MCF 10A (cell line): ENCODE measurements at regions not wholly inside any gene's neighbourhood (a gene's known extent, or its start where the extent isn't known, plus 50 kb on each side); places are given as distances from the start of the nearest gene placed in this dataset.

ENCODE experiments used
- BruUV-seq: library from RNA; stranded (reverse); fragments of 400-500 nt; replicated peaks from 2 replicates; lab custom pipeline; 2021; lab: Mats Ljungman, UMichigan
- CTCF ChIA-PET: fragments of 300-600 bp; sonication (Branson Sonifier 250); formaldehyde crosslinking; extraction: SDS; loops from one replicate; lab custom pipeline; 2021; ENCODE audit warnings: antibody characterized with exemption, inconsistent platforms; lab: Yijun Ruan, JAX
- POLR2A ChIA-PET: fragments of 300-600, 350-650 bp; sonication (Branson Sonifier 250); formaldehyde crosslinking; extraction: SDS; loops from one replicate; lab custom pipeline; 2020; ENCODE audit warnings: antibody characterized with exemption, inconsistent platforms; lab: Yijun Ruan, JAX
- DNase-seq: peaks from one replicate; pipeline ENCODE4 v3.0.0-alpha.2; 2018; ENCODE audit not compliant: unreplicated experiment
- H3K27ac Mint-ChIP-seq: one replicate; pipeline ENCODE4 v1.8.0; 2022; ENCODE audit warnings: mild to moderate bottlenecking, low read depth, mixed read lengths; ENCODE audit not compliant: unreplicated experiment
- H3K27me3 Mint-ChIP-seq: one replicate; pipeline ENCODE4 v1.8.0; 2022; ENCODE audit warnings: mixed read lengths; ENCODE audit not compliant: insufficient read depth, unreplicated experiment
- H3K36me3 Mint-ChIP-seq: one replicate; pipeline ENCODE4 v1.8.0; 2022; ENCODE audit warnings: mild to moderate bottlenecking, moderate library complexity, mixed read lengths; ENCODE audit not compliant: insufficient read depth, unreplicated experiment
- H3K4me1 Mint-ChIP-seq: one replicate; pipeline ENCODE4 v1.8.0; 2022; ENCODE audit warnings: mixed read lengths; ENCODE audit not compliant: insufficient read depth, unreplicated experiment
- H3K4me3 Mint-ChIP-seq: one replicate; pipeline ENCODE4 v1.8.0; 2022; ENCODE audit warnings: mild to moderate bottlenecking, moderate library complexity, mixed read lengths; ENCODE audit not compliant: unreplicated experiment
- H3K9me3 Mint-ChIP-seq: one replicate; pipeline ENCODE4 v1.8.0; 2022; ENCODE audit warnings: mixed read lengths; ENCODE audit not compliant: unreplicated experiment
- intact Hi-C: fragments of 100-400 bp; cut with micrococcal nuclease; formaldehyde crosslinking; loops from 2 replicates; pipeline ENCODE4 v1.14.1; 2022
- TF ChIP-seq, protein P1 (sequence below): fragments of 200-600 bp; IDR thresholded peaks from one replicate; pipeline ENCODE4 v1.8.0; 2022; ENCODE audit warnings: antibody characterized with exemption, mild to moderate bottlenecking; ENCODE audit not compliant: unreplicated experiment

- ChIA-PET CTCF (interaction anchor here (0.6 kb wide), 1 partner anchor 57 kb away, joined by 4 read pairs; no protein-coding TSS in a partner anchor), POLR2A (interaction anchor here (0.6 kb wide), 1 partner anchor 539 kb away, joined by 3 read pairs; no protein-coding TSS in a partner anchor)
Measured at GRCh38 chr10:10901906-10902305, 115.8 kb upstream of the CELF2 start.

DNA sequence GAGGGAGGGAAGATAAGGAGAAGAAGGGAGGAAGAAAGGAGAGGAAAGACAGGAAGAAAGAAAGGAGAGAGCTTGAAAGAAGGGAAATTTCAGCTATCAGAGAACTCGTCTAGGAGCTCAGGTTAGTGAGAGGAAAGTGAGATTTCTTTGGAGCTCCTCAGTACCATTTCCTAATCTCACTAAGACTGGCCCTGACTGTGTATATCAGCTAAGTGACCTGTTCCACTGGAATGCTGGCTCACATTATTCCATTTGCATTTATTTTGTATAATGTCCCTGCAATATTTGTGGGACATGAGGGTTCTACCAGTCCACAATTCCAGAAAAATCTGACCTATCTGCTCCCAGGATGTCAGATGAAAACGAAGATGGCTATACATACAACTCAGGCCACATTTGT lies 114.7 kb upstream of the CELF2 start:
- Mint-ChIP-seq H3K27me3 (no peaks in the 10 kb centered on the region), H3K27ac (no peak overlapping the region), H3K36me3 (no peaks in the 10 kb centered on the region), H3K4me3 (no peak overlapping the region), H3K4me1 (no peaks in the 10 kb centered on the region), H3K9me3 (no peaks in the 10 kb centered on the region)
- CTCF ChIA-PET = no interaction called here
- POLR2A ChIA-PET = no interaction called here
- intact Hi-C loops = no loop called here
- TF ChIP-seq, protein P1, sequence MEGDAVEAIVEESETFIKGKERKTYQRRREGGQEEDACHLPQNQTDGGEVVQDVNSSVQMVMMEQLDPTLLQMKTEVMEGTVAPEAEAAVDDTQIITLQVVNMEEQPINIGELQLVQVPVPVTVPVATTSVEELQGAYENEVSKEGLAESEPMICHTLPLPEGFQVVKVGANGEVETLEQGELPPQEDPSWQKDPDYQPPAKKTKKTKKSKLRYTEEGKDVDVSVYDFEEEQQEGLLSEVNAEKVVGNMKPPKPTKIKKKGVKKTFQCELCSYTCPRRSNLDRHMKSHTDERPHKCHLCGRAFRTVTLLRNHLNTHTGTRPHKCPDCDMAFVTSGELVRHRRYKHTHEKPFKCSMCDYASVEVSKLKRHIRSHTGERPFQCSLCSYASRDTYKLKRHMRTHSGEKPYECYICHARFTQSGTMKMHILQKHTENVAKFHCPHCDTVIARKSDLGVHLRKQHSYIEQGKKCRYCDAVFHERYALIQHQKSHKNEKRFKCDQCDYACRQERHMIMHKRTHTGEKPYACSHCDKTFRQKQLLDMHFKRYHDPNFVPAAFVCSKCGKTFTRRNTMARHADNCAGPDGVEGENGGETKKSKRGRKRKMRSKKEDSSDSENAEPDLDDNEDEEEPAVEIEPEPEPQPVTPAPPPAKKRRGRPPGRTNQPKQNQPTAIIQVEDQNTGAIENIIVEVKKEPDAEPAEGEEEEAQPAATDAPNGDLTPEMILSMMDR = no peak
- DNase-seq = no peak
- BruUV-seq = no TSS peak

More at GRCh38 chr10:10901906-10902305, 115.8 kb upstream of the CELF2 start:
- peaks cover 7% of the 10 kb centered on the region for H3K4me1 Mint-ChIP-seq
- H3K9me3 Mint-ChIP-seq = no peaks in the 10 kb centered on the region
- TF ChIP-seq, protein P1 = no peak
- no TSS peak for BruUV-seq
- no peak overlapping the region for H3K27ac Mint-ChIP-seq
- H3K4me3 Mint-ChIP-seq = no peak overlapping the region
- no peak for DNase-seq
- H3K27me3 Mint-ChIP-seq = no peaks in the 10 kb centered on the region
- intact Hi-C loops = no loop called here
- no peaks in the 10 kb centered on the region for H3K36me3 Mint-ChIP-seq

DNA sequence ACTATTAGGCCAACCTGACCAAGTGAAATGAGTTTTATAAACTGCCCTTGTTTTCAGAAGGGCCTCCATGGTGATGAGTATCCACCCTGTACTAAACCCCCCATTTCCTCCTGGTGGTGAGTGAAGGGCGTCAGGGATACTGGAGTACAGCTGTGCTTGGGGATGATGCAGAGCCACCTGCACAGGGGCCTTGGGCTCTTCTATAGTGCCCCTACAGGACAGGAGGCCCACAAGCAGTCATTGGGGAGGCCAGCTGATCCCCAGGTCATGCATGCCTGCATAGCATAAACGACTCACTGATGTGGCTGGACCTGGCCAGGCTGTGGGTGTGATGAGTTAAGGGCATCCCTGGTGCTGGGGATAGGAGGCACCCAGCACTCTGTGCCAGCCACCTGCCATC lies 114.1 kb upstream of the CELF2 start:
- no peak overlapping the region for H3K4me3 Mint-ChIP-seq
- H3K9me3 Mint-ChIP-seq = no peaks in the 10 kb centered on the region
- no TSS peak for BruUV-seq
- H3K36me3 Mint-ChIP-seq = no peaks in the 10 kb centered on the region
- ChIA-PET POLR2A (no interaction called here), CTCF (no interaction called here)
- no peak for DNase-seq
- H3K4me1 Mint-ChIP-seq = no peaks in the 10 kb centered on the region
- TF ChIP-seq, protein P1 = no peak
- intact Hi-C loops = no loop called here
- H3K27me3 Mint-ChIP-seq = no peaks in the 10 kb centered on the region
- H3K27ac Mint-ChIP-seq = no peak overlapping the region

- peaks cover 14% of the 10 kb centered on the region for H3K4me1 Mint-ChIP-seq
- no peak overlapping the region for H3K4me3 Mint-ChIP-seq
- no peaks in the 10 kb centered on the region for H3K9me3 Mint-ChIP-seq
- ChIA-PET CTCF (interaction anchor here (0.7 kb wide), 1 partner anchor 978 kb away, joined by 3 read pairs; no protein-coding TSS in a partner anchor), POLR2A (no interaction called here)
- no peak overlapping the region for H3K27ac Mint-ChIP-seq
- TF ChIP-seq, protein P1 = no peak
- no TSS peak for BruUV-seq
- no peaks in the 10 kb centered on the region for H3K27me3 Mint-ChIP-seq
- DNase-seq = no peak
- no peaks in the 10 kb centered on the region for H3K36me3 Mint-ChIP-seq
- intact Hi-C loops = no loop called here
Measured at GRCh38 chr10:10910634-10911033, 107.0 kb upstream of the CELF2 start.
